H9 (cell line): ENCODE measurements at regions not wholly inside any gene's neighbourhood (a gene's known extent, or its start where the extent isn't known, plus 50 kb on each side); places are given as distances from the start of the nearest gene placed in this dataset.

Experiments
- DNase-seq: peaks from one replicate; pipeline ENCODE4 v3.0.0-alpha.2; 2017
- H2AFZ ChIP-seq: one replicate; pipeline ENCODE4 v1.6.1; 2013; ENCODE audit warnings: mild to moderate bottlenecking, low read length, control low read depth, moderate library complexity
- H2AK5ac ChIP-seq: 2 replicates; pipeline ENCODE4 v1.6.1; 2013; ENCODE audit warnings: low read length, control low read depth, mixed read lengths; ENCODE audit not compliant: insufficient read length
- H2BK120ac ChIP-seq: one replicate; pipeline ENCODE4 v1.6.1; 2013; ENCODE audit warnings: low read depth, mild to moderate bottlenecking, low read length, control low read depth, inconsistent platforms; ENCODE audit not compliant: poor library complexity, severe bottlenecking
- H2BK12ac ChIP-seq: 2 replicates; pipeline ENCODE4 v1.6.1; 2013; ENCODE audit warnings: low read length, control low read depth, mixed read lengths, low read depth; ENCODE audit not compliant: insufficient read length
- H2BK15ac ChIP-seq: 2 replicates; pipeline ENCODE4 v1.6.1; 2013; ENCODE audit warnings: low read depth, low read length, control low read depth
- H2BK20ac ChIP-seq: one replicate; pipeline ENCODE4 v1.6.1; 2013; ENCODE audit warnings: low read depth, mild to moderate bottlenecking, low read length, control low read depth, inconsistent platforms; ENCODE audit not compliant: poor library complexity, severe bottlenecking
- H2BK5ac ChIP-seq: 2 replicates; pipeline ENCODE4 v1.6.1; 2013; ENCODE audit warnings: low read length, control low read depth, mixed read lengths; ENCODE audit not compliant: insufficient read length
- H3K14ac ChIP-seq: 2 replicates; pipeline ENCODE4 v1.6.1; 2013; ENCODE audit warnings: low read length, control low read depth; ENCODE audit not compliant: insufficient read depth
- H3K18ac ChIP-seq: 2 replicates; pipeline ENCODE4 v1.6.1; 2013; ENCODE audit warnings: low read depth, mild to moderate bottlenecking, mixed read lengths, low read length, control low read depth; ENCODE audit not compliant: insufficient read length
- H3K23ac ChIP-seq: 2 replicates; pipeline ENCODE4 v1.6.1; 2013; ENCODE audit warnings: low read length, control low read depth, mixed read lengths, low read depth; ENCODE audit not compliant: insufficient read length
- H3K23me2 ChIP-seq: 2 replicates; pipeline ENCODE4 v1.6.1; 2013; ENCODE audit warnings: low read depth, mild to moderate bottlenecking, mixed read lengths, low read length, control low read depth; ENCODE audit not compliant: insufficient read length, poor library complexity, severe bottlenecking
- H3K27ac ChIP-seq: 2 replicates; pipeline ENCODE4 v1.5.1; 2013; ENCODE audit warnings: low read length, control low read depth, mixed read lengths, low read depth; ENCODE audit not compliant: insufficient read length
- H3K27me3 ChIP-seq: 2 replicates; pipeline ENCODE4 v1.6.1; 2013; ENCODE audit warnings: low read length, control low read depth, inconsistent platforms; ENCODE audit not compliant: insufficient read depth
- H3K4ac ChIP-seq: 2 replicates; pipeline ENCODE4 v1.6.1; 2013; ENCODE audit warnings: low read depth, mild to moderate bottlenecking, control low read depth, inconsistent platforms, low read length, moderate library complexity
- H3K4me1 ChIP-seq: 2 replicates; pipeline ENCODE4 v1.6.1; 2013; ENCODE audit warnings: low read length, control low read depth, inconsistent platforms; ENCODE audit not compliant: insufficient read depth
- H3K4me2 ChIP-seq: 2 replicates; pipeline ENCODE4 v1.6.1; 2013; ENCODE audit warnings: low read length, control low read depth, mixed read lengths; ENCODE audit not compliant: insufficient read length, insufficient read depth
- H3K56ac ChIP-seq: 2 replicates; pipeline ENCODE4 v1.6.1; 2013; ENCODE audit warnings: low read depth, mild to moderate bottlenecking, mixed read lengths, low read length, control low read depth; ENCODE audit not compliant: insufficient read length
- H3K79me1 ChIP-seq: 2 replicates; pipeline ENCODE4 v1.6.1; 2013; ENCODE audit warnings: low read depth, mild to moderate bottlenecking, moderate library complexity, low read length, control low read depth, inconsistent platforms; ENCODE audit not compliant: insufficient read depth, poor library complexity, severe bottlenecking
- H3K79me2 ChIP-seq: 2 replicates; pipeline ENCODE4 v1.6.1; 2013; ENCODE audit warnings: low read length, control low read depth, inconsistent platforms; ENCODE audit not compliant: insufficient read depth
- H3K9ac ChIP-seq: 2 replicates; pipeline ENCODE4 v1.6.1; 2013; ENCODE audit warnings: low read length, control low read depth, mixed read lengths; ENCODE audit not compliant: insufficient read length; ENCODE audit errors: extremely low read depth
- H3K9me3 ChIP-seq: one replicate; pipeline ENCODE4 v1.6.1; 2013; ENCODE audit warnings: low read depth, low read length, inconsistent platforms; ENCODE audit not compliant: control insufficient read depth
- H3T11ph ChIP-seq: one replicate; pipeline ENCODE4 v1.6.1; 2013; ENCODE audit warnings: mild to moderate bottlenecking, low read length, control low read depth, inconsistent platforms
- H4K20me1 ChIP-seq: one replicate; pipeline ENCODE4 v1.6.1; 2013; ENCODE audit not compliant: control insufficient read depth, insufficient read length, insufficient read depth
- H4K5ac ChIP-seq: 2 replicates; pipeline ENCODE4 v1.6.1; 2013; ENCODE audit warnings: low read depth, mild to moderate bottlenecking, mixed read lengths, low read length, control low read depth; ENCODE audit not compliant: insufficient read length
- H4K8ac ChIP-seq: replicated peaks from 2 replicates; pipeline ENCODE4 v1.6.1; 2013; ENCODE audit warnings: low read length, control low read depth, mixed read lengths, low read depth; ENCODE audit not compliant: insufficient read length
- H4K91ac ChIP-seq: 2 replicates; pipeline ENCODE4 v1.6.1; 2013; ENCODE audit warnings: low read depth, mild to moderate bottlenecking, moderate library complexity, mixed read lengths, low read length, control low read depth; ENCODE audit not compliant: insufficient read length
- H3K27ac Mint-ChIP-seq, 3 experiments: 2 replicates in 2 of 3; 3 replicates in 1 of 3; pipeline ENCODE4 v1.8.0; 2020 to 2021; ENCODE audit warnings: mixed read lengths in 3 of 3, mild to moderate bottlenecking in 1 of 3, moderate library complexity in 1 of 3
- H3K27me3 Mint-ChIP-seq: 2 replicates; pipeline ENCODE4 v1.8.0; 2021; ENCODE audit warnings: low read depth, mild to moderate bottlenecking, moderate library complexity, mixed read lengths
- H3K36me3 Mint-ChIP-seq, 3 experiments: 2 replicates in 2 of 3; 3 replicates in 1 of 3; pipeline ENCODE4 v1.8.0; 2020 to 2021; ENCODE audit warnings: low read depth in 3 of 3, mixed read lengths in 3 of 3; ENCODE audit not compliant: insufficient read depth in 1 of 3
- H3K4me1 Mint-ChIP-seq, 2 experiments: 2 replicates each; pipeline ENCODE4 v1.8.0; 2020; ENCODE audit warnings: mixed read lengths in 2 of 2
- H3K4me3 Mint-ChIP-seq, 2 experiments: 2 replicates in 1 of 2; 3 replicates in 1 of 2; pipeline ENCODE4 v1.8.0; 2020 to 2021; ENCODE audit warnings: mild to moderate bottlenecking in 2 of 2, mixed read lengths in 2 of 2, moderate library complexity in 1 of 2
- H3K9me3 Mint-ChIP-seq, 2 experiments: 2 replicates in 1 of 2; 3 replicates in 1 of 2; pipeline ENCODE4 v1.8.0; 2020; ENCODE audit warnings: mild to moderate bottlenecking in 2 of 2, mixed read lengths in 2 of 2, moderate library complexity in 1 of 2
- CTCF ChIP-seq: fragments of 200-600 bp; sonication (generic); conservative IDR thresholded peaks from 3 replicates; pipeline ENCODE4 v1.8.0; 2021; ENCODE audit warnings: antibody characterized with exemption, mild to moderate bottlenecking
- WGBS: extraction: QIAGEN DNeasy Blood & Tissue Kit; methylation state at CpG from one replicate; pipeline ENCODE4 v1.1.7; 2013; ENCODE audit warnings: missing lambda C conversion rate, low lambda C conversion rate, mixed read lengths; ENCODE audit not compliant: insufficient read length; ENCODE audit errors: extremely low coverage; 5-methylcytosine and 5-hydroxymethylcytosine counted together

GRCh38 chr6:155623450-155624178 lies 168.0 kb upstream of the NOX3 start:
- H4K8ac ChIP-seq, result no peak overlapping the region
- H3K27ac ChIP-seq, result peak overlapping the region; percentile 89
- no peak overlapping the region for H3K4ac ChIP-seq
- H2AFZ ChIP-seq, result no peak overlapping the region
- H3K27ac Mint-ChIP-seq, result peak overlapping the region; percentile 71 to 99 (median 93); a peak in 6 of 7 replicates
- peak overlapping the region; percentile 22 for H2BK5ac ChIP-seq
- H3K4me2 ChIP-seq, result peak overlapping the region; percentile 20
- H3K9ac ChIP-seq, result peak overlapping the region; percentile 38
- H3K23me2 ChIP-seq, result no peaks in the 10 kb centered on the region
- no peak for DNase-seq
- no peaks in the 10 kb centered on the region for H3K79me2 ChIP-seq
- no peak overlapping the region for H2AK5ac ChIP-seq
- no peak overlapping the region for H2BK20ac ChIP-seq
- no peak overlapping the region for H2BK15ac ChIP-seq
- H3K9me3 ChIP-seq, result no peaks in the 10 kb centered on the region
- no peaks in the 10 kb centered on the region for H3K27me3 Mint-ChIP-seq
- no peaks in the 10 kb centered on the region for H4K20me1 ChIP-seq
- H2BK12ac ChIP-seq, result no peak overlapping the region
- no peak overlapping the region for H3K23ac ChIP-seq
- H3K4me1 ChIP-seq, result peaks cover 3% of the 10 kb centered on the region; the same call in 1 of the 2 replicates
- no peak overlapping the region for H3K14ac ChIP-seq
- H2BK120ac ChIP-seq, result no peak overlapping the region
- H3K4me3 Mint-ChIP-seq, result no peak overlapping the region; a peak in 1 of 5 replicates
- peaks cover 0 to 1% (median 0%) of the 10 kb centered on the region in 3 experiments; a peak in 1 of 7 replicates for H3K36me3 Mint-ChIP-seq
- peaks cover 34 to 37% of the 10 kb centered on the region in 2 experiments for H3K4me1 Mint-ChIP-seq
- no peaks in the 10 kb centered on the region for H3K79me1 ChIP-seq
- WGBS, result no CpG with 5 or more reads among the region's 2 CpGs
- H3K27me3 ChIP-seq, result no peaks in the 10 kb centered on the region
- TF ChIP-seq CTCF, result no peak
- H3T11ph ChIP-seq, result no peak overlapping the region
- no peaks in the 10 kb centered on the region for H3K9me3 Mint-ChIP-seq
- H4K5ac ChIP-seq, result no peak overlapping the region
- H4K91ac ChIP-seq, result no peak overlapping the region
- peak overlapping the region; percentile 7 for H3K18ac ChIP-seq
- no peak overlapping the region for H3K56ac ChIP-seq
